ENCODE measurements at regions not wholly inside any gene's neighbourhood (a gene's known extent, or its start where the extent isn't known, plus 50 kb on each side); places are given as distances from the start of the nearest gene placed in this dataset.

DNA sequence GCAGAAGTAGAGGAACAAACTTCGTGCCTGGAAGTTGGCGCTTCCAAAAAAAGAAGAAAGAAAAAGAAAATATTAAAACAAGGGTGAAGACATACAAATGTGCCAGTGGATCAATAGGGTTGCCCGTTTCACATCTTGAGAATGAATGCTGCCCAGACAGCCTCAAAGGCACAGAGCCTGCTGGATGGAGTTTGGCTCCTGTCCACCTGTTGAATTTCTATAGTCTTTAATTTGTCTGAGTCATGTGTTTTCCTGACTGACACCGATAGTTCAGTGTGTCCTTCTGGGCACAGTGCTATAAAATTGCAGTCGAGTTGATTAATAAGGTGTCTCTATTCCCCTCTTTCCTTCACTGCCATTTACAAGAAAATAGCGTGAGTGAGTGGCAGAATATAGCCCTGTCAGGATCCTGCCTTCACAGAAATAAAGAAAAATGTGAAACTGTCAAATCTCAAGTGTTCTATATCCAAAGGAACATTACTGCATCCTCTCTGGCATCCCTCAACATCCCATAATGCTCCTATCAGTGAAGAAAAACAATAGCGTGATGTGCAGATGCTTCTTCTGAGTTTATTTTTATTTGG, 471.3 kb upstream of the AUTS2 start:
- DNase-seq, result no peak

GRCh38 chr7:69129524-69129923, 468.8 kb upstream of the AUTS2 start:
- DNase-seq, result no peak

- no peak for DNase-seq
Observed at GRCh38 chr7:69129951-69130350, 468.3 kb upstream of the AUTS2 start.

- DNase-seq, result no peak
Observed at GRCh38 chr7:69130396-69130795, 467.9 kb upstream of the AUTS2 start.

DNA sequence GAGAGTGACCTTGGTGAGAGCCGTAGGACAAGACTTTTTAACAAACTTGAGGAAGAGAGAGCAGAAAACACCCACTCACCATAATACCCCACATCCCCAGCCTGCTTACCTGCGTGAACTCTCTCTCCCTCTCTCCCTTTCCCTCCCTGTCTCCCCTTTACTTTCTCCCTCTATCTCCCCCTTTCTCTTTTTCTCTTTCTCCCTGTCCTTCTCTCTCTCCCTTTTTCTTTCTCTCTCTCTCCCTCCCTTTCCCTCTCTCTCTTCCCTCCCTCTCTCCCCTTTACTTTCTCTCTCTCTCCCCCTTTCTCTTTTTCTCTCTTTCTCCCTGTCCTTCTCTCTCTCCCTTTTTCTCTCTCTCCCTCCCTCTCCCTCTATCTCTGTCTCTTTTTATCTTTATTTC, 464.0 kb upstream of the AUTS2 start:
- no peak for DNase-seq

DNA sequence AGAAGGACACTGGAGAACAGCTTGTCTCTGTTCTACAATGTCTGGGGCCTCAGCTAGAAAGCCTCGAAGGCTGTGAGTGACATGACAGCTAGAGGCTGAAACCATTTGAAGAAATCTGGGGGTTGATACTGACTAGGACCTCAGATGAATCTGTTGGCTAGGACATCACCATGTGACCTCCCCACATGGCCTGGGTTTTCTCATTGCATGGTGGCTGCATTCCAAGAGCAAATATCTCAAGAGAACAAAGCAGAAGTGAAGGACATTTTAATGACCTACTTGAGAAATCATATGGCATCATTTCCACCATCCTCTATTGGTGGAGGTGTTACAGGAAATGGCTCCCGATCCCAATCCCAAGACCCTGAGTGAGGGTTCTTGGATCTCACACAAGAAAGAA, 450.6 kb upstream of the AUTS2 start:
- DNase-seq, result no peak

GRCh38 chr7:69149804-69150782, 448.2 kb upstream of the AUTS2 start:
- DNase-seq, result no peak

DNA sequence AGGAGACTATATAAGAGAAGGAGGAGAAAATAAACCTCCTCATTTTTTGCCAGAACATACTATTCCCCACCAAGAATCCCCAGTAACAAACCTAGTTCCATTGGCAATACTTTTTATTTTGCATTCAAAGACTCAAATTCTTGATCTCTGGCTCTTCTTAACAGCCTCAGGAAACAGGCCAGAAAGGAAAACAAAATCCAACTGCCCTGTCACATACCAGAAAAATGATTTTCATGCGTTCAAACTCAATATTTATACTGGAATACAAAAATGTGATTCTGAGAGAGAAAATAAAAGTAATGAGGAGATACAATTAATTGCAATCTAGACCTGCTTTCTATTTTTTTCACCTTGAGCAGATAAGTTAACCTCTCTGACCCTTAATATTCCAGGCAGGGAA, 435.9 kb upstream of the AUTS2 start:
- DNase-seq, result no peak

- no peak for DNase-seq
Observed at GRCh38 chr7:69162931-69163670, 435.2 kb upstream of the AUTS2 start.

DNA sequence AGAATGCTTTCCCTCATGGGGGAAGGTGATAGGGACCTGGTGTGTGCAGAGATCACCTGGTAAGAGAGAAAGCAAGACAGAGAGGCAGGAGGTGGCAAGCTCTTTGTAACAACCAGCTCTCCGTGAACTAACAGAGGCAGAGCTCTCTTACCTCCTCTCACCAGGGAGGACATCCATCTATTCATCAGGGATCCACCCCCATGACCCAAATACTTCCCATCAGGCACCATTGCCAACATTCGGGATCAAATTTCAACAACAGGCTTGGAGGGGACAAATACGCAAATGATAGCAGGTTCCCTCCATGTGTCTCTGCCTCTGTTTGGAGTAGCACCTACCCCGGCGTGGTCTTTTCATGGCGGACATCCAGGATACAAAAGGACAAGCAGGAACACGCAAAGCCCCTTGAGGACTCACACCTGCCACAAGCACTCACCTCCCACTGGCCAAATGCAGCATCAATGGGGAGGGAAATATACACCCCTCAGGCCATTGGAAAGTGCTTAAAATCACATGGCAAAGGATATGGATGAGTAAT, 431.2 kb upstream of the AUTS2 start:
- DNase-seq, result no peak

- DNase-seq, result no peak
Observed at GRCh38 chr7:69169386-69169785, 428.9 kb upstream of the AUTS2 start.

- no peak for DNase-seq
Observed at GRCh38 chr7:69172357-69173077, 425.8 kb upstream of the AUTS2 start.

DNA sequence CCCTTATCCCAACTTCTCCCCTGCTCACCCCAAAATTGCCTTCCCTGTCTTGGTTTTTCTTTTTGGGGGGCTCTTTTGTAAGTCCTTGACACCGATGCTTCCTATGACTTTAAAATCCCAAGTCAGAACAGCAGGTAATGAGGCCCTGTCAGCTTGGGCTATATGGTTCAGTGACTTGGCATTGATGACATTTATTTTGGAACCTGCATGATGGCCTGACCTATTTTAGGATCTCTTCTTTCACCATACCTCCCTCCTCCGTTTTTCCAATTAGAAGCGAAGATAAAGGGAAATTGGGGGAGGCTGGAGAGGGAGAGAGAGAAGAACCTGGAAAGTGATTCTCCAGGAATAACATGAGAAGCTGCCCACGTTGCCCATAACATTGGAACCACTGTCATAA, 424.9 kb upstream of the AUTS2 start:
- DNase-seq, result no peak

DNA sequence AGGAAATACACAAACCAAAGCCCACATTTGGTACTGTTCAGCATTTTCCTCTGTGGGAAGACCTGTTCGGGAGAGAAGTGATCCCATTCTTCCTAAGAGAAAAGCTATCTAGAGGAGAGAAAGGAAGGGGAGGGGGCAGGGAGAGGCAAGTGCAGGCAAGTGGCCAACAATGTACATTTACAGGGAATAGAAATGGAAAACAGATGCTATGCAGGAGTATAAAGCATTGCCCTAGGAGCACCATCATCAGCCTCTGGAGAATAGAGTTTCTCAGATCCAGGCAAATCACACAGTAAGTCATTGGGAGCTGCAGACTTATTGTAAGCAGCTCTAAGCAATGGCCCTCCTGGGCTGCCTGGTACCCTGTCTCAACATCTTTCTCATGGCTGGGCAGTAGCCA, 424.4 kb upstream of the AUTS2 start:
- DNase-seq, result no peak

DNA sequence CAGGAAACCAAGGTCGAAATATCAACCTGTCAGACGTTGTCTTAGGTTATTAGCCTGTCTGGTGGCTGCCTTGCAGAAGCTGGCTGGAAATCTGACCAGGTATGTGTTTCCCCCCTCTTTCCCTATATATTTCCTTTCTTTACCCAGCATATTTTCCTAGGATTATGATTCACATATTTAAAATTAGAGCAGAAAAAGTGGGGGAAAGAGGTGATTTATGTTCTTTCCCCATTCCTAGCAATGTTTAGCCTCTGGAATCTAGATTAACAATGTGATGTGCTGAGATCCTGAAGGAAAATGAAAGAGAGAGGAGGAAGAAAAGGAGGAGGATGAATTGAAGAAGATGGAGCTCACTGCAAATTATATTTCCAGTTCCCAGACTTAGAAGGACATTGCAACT, 421.4 kb upstream of the AUTS2 start:
- DNase-seq, result no peak

DNA sequence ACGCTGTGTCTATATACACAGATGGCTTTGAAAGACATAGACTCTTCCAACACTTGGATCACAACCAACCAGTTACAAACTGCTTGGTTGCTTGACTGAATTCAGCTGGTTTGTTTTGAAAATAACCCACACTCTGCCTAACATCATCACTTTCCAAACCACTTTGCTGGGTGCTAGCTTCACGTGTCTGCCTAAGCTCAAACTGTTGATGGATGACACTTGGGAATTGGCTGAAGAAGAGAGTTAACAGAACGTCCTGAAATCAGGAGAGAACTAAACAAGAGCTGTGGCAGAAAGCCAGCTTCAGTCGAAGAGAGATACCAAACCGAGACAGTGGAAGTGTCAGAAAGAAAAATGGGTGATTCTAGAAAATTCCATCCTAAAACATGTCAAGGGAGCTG, 420.8 kb upstream of the AUTS2 start:
- no peak for DNase-seq

GRCh38 chr7:69177941-69178494, 420.3 kb upstream of the AUTS2 start:
- DNase-seq, result no peak

DNA sequence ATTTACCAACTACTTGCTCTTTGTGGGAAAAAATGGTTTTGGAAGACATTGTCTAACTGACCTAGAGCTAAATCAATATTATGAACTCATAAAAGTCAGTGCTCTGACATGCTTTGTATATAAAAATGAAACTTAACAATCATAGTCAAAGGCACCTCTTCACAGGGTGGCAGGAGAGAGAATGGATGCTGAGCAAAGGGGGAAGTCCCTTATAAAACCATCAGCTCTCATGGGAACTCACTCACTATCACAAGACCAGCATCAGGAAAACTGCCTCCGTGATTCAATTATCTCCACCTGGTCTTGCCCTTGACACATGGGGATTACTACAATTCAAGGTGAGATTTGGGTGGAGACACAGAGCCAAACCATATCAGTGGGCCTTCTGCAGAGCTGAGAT, 417.6 kb upstream of the AUTS2 start:
- no peak for DNase-seq

GRCh38 chr7:69182596-69183467, 415.4 kb upstream of the AUTS2 start:
- DNase-seq, result no peak

GRCh38 chr7:69184339-69184738, 413.9 kb upstream of the AUTS2 start:
- DNase-seq, result no peak

- DNase-seq, result no peak
Observed at GRCh38 chr7:69185170-69185569, 413.1 kb upstream of the AUTS2 start.

Measured in stimulated activated CD4-positive, alpha-beta T cell treated with anti-CD3 and anti-CD28 coated beads, Interleukin-1b, Interleukin-23, amount 100 ng/mL, for 48 hours (primary cell).